ENCODE measurements at regions not wholly inside any gene's neighbourhood (a gene's known extent, or its start where the extent isn't known, plus 50 kb on each side); places are given as distances from the start of the nearest gene placed in this dataset.

GRCh38 chr5:165420493-165420892 is 1915.1 kb downstream of the MAT2B start:
- ChIA-PET CTCF (no interaction called here), POLR2A (no interaction called here)
- Mint-ChIP-seq H3K27me3 (no peaks in the 10 kb centered on the region), H3K27ac (no peak overlapping the region), H3K9me3 (ENCODE audit: insufficient read depth) (peaks cover 2% of the 10 kb centered on the region), H3K4me3 (no peak overlapping the region), H3K4me1 (no peaks in the 10 kb centered on the region)
- Histone ChIP-seq H4K20me1 (ENCODE audit: control insufficient read depth, insufficient read depth, low read length, poor library complexity, severe bottlenecking) (no peaks in the 10 kb centered on the region), H3K27me3 (replicated peaks in 1 of 4; ENCODE audit: control extremely low read depth in 1 of 4, control insufficient read depth in 3 of 4, insufficient read depth in 4 of 4, low read length in 3 of 4) (no peaks in the 10 kb centered on the region), H3K9ac (ENCODE audit: low read length) (no peak overlapping the region), H3K4me1 (ENCODE audit: control insufficient read depth in 2 of 2, insufficient read depth in 2 of 2, low read length in 2 of 2) (no peaks in the 10 kb centered on the region), H3K4me2 (replicated peaks; ENCODE audit: low read depth, low read length, poor library complexity, severe bottlenecking) (no peak overlapping the region), H3K4me3 (ENCODE audit: control extremely low read depth in 1 of 5, extremely low read depth in 1 of 5, insufficient read depth in 1 of 5, low read depth in 2 of 5, low read length in 4 of 5) (no peak overlapping the region), H2AFZ (ENCODE audit: insufficient read depth, low read depth, low read length, poor library complexity, severe bottlenecking) (no peak overlapping the region), H3K27ac (ENCODE audit: low read length in 2 of 2) (no peak overlapping the region), H3K36me3 (replicated peaks in 1 of 2; ENCODE audit: control extremely low read depth in 1 of 2, control insufficient read depth in 1 of 2, extremely low read depth in 1 of 2, insufficient read depth in 2 of 2, low read length in 1 of 2) (no peaks in the 10 kb centered on the region), H3K9me3 (ENCODE audit: control extremely low read depth in 1 of 3, control insufficient read depth in 2 of 3, insufficient read depth in 1 of 3, low read length in 2 of 3) (peaks cover 0 to 3% (median 0%) of the 10 kb centered on the region in 3 donors), H3K79me2 (ENCODE audit: control insufficient read depth, insufficient read depth, low read length) (no peaks in the 10 kb centered on the region)
- no peak for TF ChIP-seq EZH2 (IDR thresholded peaks at IDR 0.05; ENCODE audit: borderline replicate concordance, insufficient read depth, low read depth, low read length, poor library complexity, severe bottlenecking)
- TF ChIP-seq, protein P1, sequence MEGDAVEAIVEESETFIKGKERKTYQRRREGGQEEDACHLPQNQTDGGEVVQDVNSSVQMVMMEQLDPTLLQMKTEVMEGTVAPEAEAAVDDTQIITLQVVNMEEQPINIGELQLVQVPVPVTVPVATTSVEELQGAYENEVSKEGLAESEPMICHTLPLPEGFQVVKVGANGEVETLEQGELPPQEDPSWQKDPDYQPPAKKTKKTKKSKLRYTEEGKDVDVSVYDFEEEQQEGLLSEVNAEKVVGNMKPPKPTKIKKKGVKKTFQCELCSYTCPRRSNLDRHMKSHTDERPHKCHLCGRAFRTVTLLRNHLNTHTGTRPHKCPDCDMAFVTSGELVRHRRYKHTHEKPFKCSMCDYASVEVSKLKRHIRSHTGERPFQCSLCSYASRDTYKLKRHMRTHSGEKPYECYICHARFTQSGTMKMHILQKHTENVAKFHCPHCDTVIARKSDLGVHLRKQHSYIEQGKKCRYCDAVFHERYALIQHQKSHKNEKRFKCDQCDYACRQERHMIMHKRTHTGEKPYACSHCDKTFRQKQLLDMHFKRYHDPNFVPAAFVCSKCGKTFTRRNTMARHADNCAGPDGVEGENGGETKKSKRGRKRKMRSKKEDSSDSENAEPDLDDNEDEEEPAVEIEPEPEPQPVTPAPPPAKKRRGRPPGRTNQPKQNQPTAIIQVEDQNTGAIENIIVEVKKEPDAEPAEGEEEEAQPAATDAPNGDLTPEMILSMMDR (IDR thresholded peaks at IDR 0.05) = no peak
- intact Hi-C loops (cut with micrococcal nuclease) = no loop called here
- ATAC-seq (ENCODE audit: low read depth) (no peak), DNase-seq (no peak)
- WGBS (ENCODE audit: insufficient coverage) = 85% methylated on average over 4 of the region's 4 CpGs

DNA sequence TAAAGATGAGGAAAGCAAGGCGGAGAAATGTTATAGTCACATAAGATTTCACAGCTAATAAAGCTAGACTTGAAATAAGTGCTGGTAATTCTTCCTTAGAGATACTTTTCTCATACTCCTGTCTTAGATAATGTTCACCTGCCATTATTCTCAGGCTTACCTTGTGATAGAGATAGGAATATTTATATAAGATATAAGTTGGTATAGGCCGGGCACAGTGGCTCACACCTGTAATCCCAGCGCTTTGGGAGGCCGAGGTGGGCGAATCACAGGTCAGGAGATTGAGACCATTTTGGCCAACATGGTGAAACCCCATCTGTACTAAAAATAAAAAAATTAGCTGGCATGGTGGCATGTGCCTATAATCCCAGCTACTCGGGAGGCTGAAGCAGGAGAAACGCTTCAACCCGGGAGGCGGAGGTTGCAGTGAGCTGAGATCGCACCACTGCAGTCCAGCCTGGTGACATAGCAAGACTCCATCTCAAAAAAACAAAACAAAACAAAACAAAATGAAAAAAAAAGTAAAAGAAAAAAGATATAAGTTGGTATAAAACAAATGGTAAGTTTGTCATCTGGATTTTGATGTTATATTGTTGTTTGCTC is 1918.4 kb downstream of the MAT2B start:
- Histone ChIP-seq H3K27me3 (replicated peaks in 1 of 4; ENCODE audit: control extremely low read depth in 1 of 4, control insufficient read depth in 3 of 4, insufficient read depth in 4 of 4, low read length in 3 of 4) (no peaks in the 10 kb centered on the region), H3K9me3 (ENCODE audit: control extremely low read depth in 1 of 3, control insufficient read depth in 2 of 3, insufficient read depth in 1 of 3, low read length in 2 of 3) (peaks cover 0 to 3% (median 0%) of the 10 kb centered on the region in 3 donors), H3K79me2 (ENCODE audit: control insufficient read depth, insufficient read depth, low read length) (no peaks in the 10 kb centered on the region), H4K20me1 (ENCODE audit: control insufficient read depth, insufficient read depth, low read length, poor library complexity, severe bottlenecking) (no peaks in the 10 kb centered on the region), H3K9ac (ENCODE audit: low read length) (no peak overlapping the region), H3K27ac (ENCODE audit: low read length in 2 of 2) (no peak overlapping the region), H3K4me1 (ENCODE audit: control insufficient read depth in 2 of 2, insufficient read depth in 2 of 2, low read length in 2 of 2) (no peaks in the 10 kb centered on the region), H3K36me3 (replicated peaks in 1 of 2; ENCODE audit: control extremely low read depth in 1 of 2, control insufficient read depth in 1 of 2, extremely low read depth in 1 of 2, insufficient read depth in 2 of 2, low read length in 1 of 2) (no peaks in the 10 kb centered on the region), H3K4me2 (replicated peaks; ENCODE audit: low read depth, low read length, poor library complexity, severe bottlenecking) (no peak overlapping the region), H2AFZ (ENCODE audit: insufficient read depth, low read depth, low read length, poor library complexity, severe bottlenecking) (no peak overlapping the region), H3K4me3 (ENCODE audit: control extremely low read depth in 1 of 5, extremely low read depth in 1 of 5, insufficient read depth in 1 of 5, low read depth in 2 of 5, low read length in 4 of 5) (no peak overlapping the region)
- H3K4me3 Mint-ChIP-seq = no peak overlapping the region
- no CpG with 5 or more reads among the region's 10 CpGs for WGBS (ENCODE audit: insufficient coverage)
- intact Hi-C loops (cut with micrococcal nuclease) = no loop called here
- H3K9me3 Mint-ChIP-seq (ENCODE audit: insufficient read depth) = peaks cover 2% of the 10 kb centered on the region
- POLR2A ChIA-PET = no interaction called here
- ATAC-seq (ENCODE audit: low read depth) = no peak
- DNase-seq = no peak
- CTCF ChIA-PET = interaction anchor here (1.4 kb wide), 1 partner anchor 9 kb away, joined by 3 read pairs; no protein-coding TSS in a partner anchor
- no peaks in the 10 kb centered on the region for H3K4me1 Mint-ChIP-seq
- TF ChIP-seq EZH2 (IDR thresholded peaks at IDR 0.05; ENCODE audit: borderline replicate concordance, insufficient read depth, low read depth, low read length, poor library complexity, severe bottlenecking) = no peak
- TF ChIP-seq, protein P1 (IDR thresholded peaks at IDR 0.05) = no peak
- H3K27me3 Mint-ChIP-seq = no peaks in the 10 kb centered on the region
- no peak overlapping the region for H3K27ac Mint-ChIP-seq
